ENCODE measurements at regions not wholly inside any gene's neighbourhood (a gene's known extent, or its start where the extent isn't known, plus 50 kb on each side); places are given as distances from the start of the nearest gene placed in this dataset.

- H3K4me3 ChIP-seq (ENCODE audit: low read length): no peak overlapping the region
- DNase-seq (ENCODE audit: low read depth, low spot score): no peak
Observed at GRCh38 chr10:80739963-80740715, 202.4 kb downstream of the SH2D4B start.

GRCh38 chr10:80741278-80741677, 203.6 kb downstream of the SH2D4B start:
- no peak overlapping the region for H3K4me3 ChIP-seq (ENCODE audit: low read length)
- DNase-seq (ENCODE audit: low read depth, low spot score): no peak

- no peak for DNase-seq (ENCODE audit: low read depth, low spot score)
- no peak overlapping the region for H3K4me3 ChIP-seq (ENCODE audit: low read length)
Observed at GRCh38 chr10:80750268-80750667, 212.6 kb downstream of the SH2D4B start.

GRCh38 chr10:80751940-80752339, 214.2 kb downstream of the SH2D4B start:
- no peak overlapping the region for H3K4me3 ChIP-seq (ENCODE audit: low read length)
- DNase-seq (ENCODE audit: low read depth, low spot score): no peak

GRCh38 chr10:80753612-80754011, 215.9 kb downstream of the SH2D4B start:
- DNase-seq (ENCODE audit: low read depth, low spot score): no peak
- no peak overlapping the region for H3K4me3 ChIP-seq (ENCODE audit: low read length)

- DNase-seq (ENCODE audit: low read depth, low spot score): no peak
- H3K4me3 ChIP-seq (ENCODE audit: low read length): no peak overlapping the region
Observed at GRCh38 chr10:80755893-80756292, 218.2 kb downstream of the SH2D4B start.

GRCh38 chr10:80759693-80760092, 222.0 kb downstream of the SH2D4B start:
- no peak for DNase-seq (ENCODE audit: low read depth, low spot score)
- no peak overlapping the region for H3K4me3 ChIP-seq (ENCODE audit: low read length)

- no peak for DNase-seq (ENCODE audit: low read depth, low spot score)
- no peak overlapping the region for H3K4me3 ChIP-seq (ENCODE audit: low read length)
Observed at GRCh38 chr10:80760914-80761371, 223.2 kb downstream of the SH2D4B start.

- H3K4me3 ChIP-seq (ENCODE audit: low read length): no peak overlapping the region
- DNase-seq (ENCODE audit: low read depth, low spot score): no peak
Observed at GRCh38 chr10:80767963-80768362, 230.3 kb downstream of the SH2D4B start.

- no peak for DNase-seq (ENCODE audit: low read depth, low spot score)
- no peak overlapping the region for H3K4me3 ChIP-seq (ENCODE audit: low read length)
Observed at GRCh38 chr10:80769700-80770160, 232.0 kb downstream of the SH2D4B start.

- DNase-seq (ENCODE audit: low read depth, low spot score): no peak
- no peak overlapping the region for H3K4me3 ChIP-seq (ENCODE audit: low read length)
Observed at GRCh38 chr10:80770239-80770638, 232.5 kb downstream of the SH2D4B start.

- no peak for DNase-seq (ENCODE audit: low read depth, low spot score)
- H3K4me3 ChIP-seq (ENCODE audit: low read length): no peak overlapping the region
Observed at GRCh38 chr10:80771285-80771684, 233.6 kb downstream of the SH2D4B start.

- DNase-seq (ENCODE audit: low read depth, low spot score): no peak
Observed at GRCh38 chr10:80771902-80772555, 234.3 kb downstream of the SH2D4B start.

GRCh38 chr10:80772596-80772995, 234.9 kb downstream of the SH2D4B start:
- no peak overlapping the region for H3K4me3 ChIP-seq (ENCODE audit: low read length)
- DNase-seq (ENCODE audit: low read depth, low spot score): no peak

More at GRCh38 chr10:80771902-80772555, 234.3 kb downstream of the SH2D4B start:
- H3K4me3 ChIP-seq (ENCODE audit: low read length): no peak overlapping the region

- no peak for DNase-seq (ENCODE audit: low read depth, low spot score)
- H3K4me3 ChIP-seq (ENCODE audit: low read length): no peak overlapping the region
Observed at GRCh38 chr10:80784695-80785094, 247.0 kb downstream of the SH2D4B start.

GRCh38 chr10:80786322-80786721, 248.6 kb downstream of the SH2D4B start:
- no peak overlapping the region for H3K4me3 ChIP-seq (ENCODE audit: low read length)
- DNase-seq (ENCODE audit: low read depth, low spot score): no peak

- DNase-seq (ENCODE audit: low read depth, low spot score): no peak
- no peak overlapping the region for H3K4me3 ChIP-seq (ENCODE audit: low read length)
Observed at GRCh38 chr10:80787952-80788351, 250.2 kb downstream of the SH2D4B start.

GRCh38 chr10:80794994-80795393, 257.3 kb downstream of the SH2D4B start:
- H3K4me3 ChIP-seq (ENCODE audit: low read length): no peak overlapping the region
- DNase-seq (ENCODE audit: low read depth, low spot score): no peak

GRCh38 chr10:80805343-80806020, 267.8 kb downstream of the SH2D4B start:
- H3K4me3 ChIP-seq (ENCODE audit: low read length): no peak overlapping the region
- DNase-seq (ENCODE audit: low read depth, low spot score): no peak

GRCh38 chr10:80814147-80814652, 276.5 kb downstream of the SH2D4B start:
- no peak overlapping the region for H3K4me3 ChIP-seq (ENCODE audit: low read length)
- no peak for DNase-seq (ENCODE audit: low read depth, low spot score)

All from Jurkat, Clone E6-1 (cell line).